Keratinocyte (primary cell): ENCODE measurements at regions not wholly inside any gene's neighbourhood (a gene's known extent, or its start where the extent isn't known, plus 50 kb on each side); places are given as distances from the start of the nearest gene placed in this dataset.

ENCODE experiments used
- DNase-seq: peaks from one replicate; pipeline ENCODE4 v3.0.0-alpha.2; 2011; ENCODE audit warnings: low read depth, missing footprints, low spot score
- FAIRE-seq: peaks from 2 replicates; lab custom pipeline; 2011; peaks lifted over from hg19 to GRCh38; lab: Jason Lieb, UNC
- H2AFZ ChIP-seq: 2 replicates; pipeline ENCODE4 v1.6.0; 2012; ENCODE audit warnings: low read length, control low read depth, inconsistent platforms; ENCODE audit not compliant: control insufficient read depth
- H3K27ac ChIP-seq: 2 replicates; pipeline ENCODE4 v1.5.1; 2011; ENCODE audit warnings: low read length; ENCODE audit not compliant: control insufficient read depth, insufficient read depth
- H3K27me3 ChIP-seq: 3 replicates; pipeline ENCODE4 v1.6.0; 2011; ENCODE audit warnings: low read length; ENCODE audit not compliant: control insufficient read depth, insufficient read depth; ENCODE audit errors: extremely low read depth
- H3K36me3 ChIP-seq, 2 experiments: 2 replicates in 1 of 2; 3 replicates in 1 of 2; pipeline ENCODE4 v1.5.1; 2011; ENCODE audit warnings: low read length in 2 of 2, mild to moderate bottlenecking in 1 of 2; ENCODE audit not compliant: control insufficient read depth in 2 of 2, insufficient read depth in 2 of 2; ENCODE audit errors: extremely low read depth in 1 of 2
- H3K4me1 ChIP-seq: 3 replicates; pipeline ENCODE4 v1.5.1; 2011; ENCODE audit warnings: low read length; ENCODE audit not compliant: control insufficient read depth, insufficient read depth; ENCODE audit errors: extremely low read depth
- H3K4me2 ChIP-seq: 3 replicates; pipeline ENCODE4 v1.6.0; 2011; ENCODE audit warnings: low read depth, low read length; ENCODE audit not compliant: control insufficient read depth, insufficient read depth; ENCODE audit errors: extremely low read depth
- H3K4me3 ChIP-seq, 3 experiments: fragments of 200-600 bp in 1 of 3; sonication (generic) in 1 of 3; 2 replicates in 2 of 3; 3 replicates in 1 of 3; pipeline ENCODE4 v1.5.1; 2011 to 2016; ENCODE audit warnings: low read length in 3 of 3, mild to moderate bottlenecking in 3 of 3, control low read depth in 2 of 3, inconsistent platforms in 1 of 3, low read depth in 1 of 3, mixed read lengths in 1 of 3, mixed run types in 1 of 3, moderate library complexity in 1 of 3; ENCODE audit not compliant: control insufficient read depth in 2 of 3, insufficient read depth in 2 of 3; ENCODE audit errors: extremely low read depth in 1 of 3
- H3K79me2 ChIP-seq: 2 replicates; pipeline ENCODE4 v1.6.0; 2012; ENCODE audit warnings: low read length; ENCODE audit not compliant: control insufficient read depth, insufficient read depth
- H3K9ac ChIP-seq: 3 replicates; pipeline ENCODE4 v1.6.0; 2011; ENCODE audit warnings: low read length; ENCODE audit not compliant: control insufficient read depth, insufficient read depth; ENCODE audit errors: extremely low read depth
- H3K9me1 ChIP-seq: 3 replicates; pipeline ENCODE4 v1.6.0; 2011; ENCODE audit warnings: low read length; ENCODE audit not compliant: control insufficient read depth, insufficient read depth; ENCODE audit errors: extremely low read depth
- H3K9me3 ChIP-seq: 2 replicates; pipeline ENCODE4 v1.5.1; 2012; ENCODE audit warnings: low read depth, low read length; ENCODE audit not compliant: control insufficient read depth
- H4K20me1 ChIP-seq: 3 replicates; pipeline ENCODE4 v1.6.0; 2011; ENCODE audit warnings: low read length; ENCODE audit not compliant: control insufficient read depth, insufficient read depth; ENCODE audit errors: extremely low read depth
- EZH2 ChIP-seq: IDR thresholded peaks from one replicate; pipeline ENCODE4 v1.6.1; 2012; ENCODE audit warnings: inconsistent platforms, mild to moderate bottlenecking, low read length, moderate library complexity
- dilution Hi-C: fragments of 300-500 bp; cut with MboI; formaldehyde crosslinking; loops from one replicate; pipeline ENCODE4 v1.7.0; 2020; ENCODE audit warnings: low sequenced_read_pairs; ENCODE audit not compliant: extremely low pct_ligation_motif_present
- TF ChIP-seq, protein P1 (sequence below), 3 experiments: IDR thresholded peaks in 1 of 3; conservative IDR thresholded peaks in 1 of 3; optimal IDR thresholded peaks in 1 of 3; 2 replicates in 2 of 3; 3 replicates in 1 of 3; pipeline versions ENCODE3 to v1.5.1; 2011; ENCODE audit warnings: low read length in 3 of 3, mild to moderate bottlenecking in 3 of 3, moderate library complexity in 2 of 3, control low read depth in 1 of 3, inconsistent platforms in 1 of 3; ENCODE audit not compliant: insufficient read depth in 2 of 3; ENCODE audit errors: extremely low read depth in 1 of 3

- no peak for FAIRE-seq
- H3K9me3 ChIP-seq = no peaks in the 10 kb centered on the region
Observed at GRCh38 chr3:154921351-154921750, 158.8 kb upstream of the MME start.

DNA sequence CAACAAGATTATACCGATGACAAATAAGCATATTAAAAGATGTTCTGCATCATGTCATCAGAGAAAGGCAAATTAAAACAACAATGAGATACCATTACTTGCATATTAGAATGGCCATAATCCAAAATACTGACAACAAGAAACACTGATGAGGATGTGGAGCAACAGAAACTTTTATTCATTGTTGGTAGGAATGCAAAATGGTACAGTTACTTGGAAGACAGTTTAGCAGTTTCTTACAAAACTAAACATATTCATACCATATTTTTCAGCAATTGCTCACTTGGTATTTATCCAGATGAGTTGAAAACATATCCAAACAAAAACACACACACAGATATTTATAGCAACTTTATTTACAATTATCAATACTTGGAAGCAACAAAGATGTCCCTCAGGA, 160.9 kb upstream of the MME start:
- Histone ChIP-seq H3K4me2 (no peak overlapping the region), H3K36me3 (no peaks in the 10 kb centered on the region), H4K20me1 (no peaks in the 10 kb centered on the region), H3K4me3 (no peak overlapping the region), H2AFZ (no peak overlapping the region), H3K9me3 (no peaks in the 10 kb centered on the region), H3K79me2 (no peaks in the 10 kb centered on the region), H3K9me1 (no peaks in the 10 kb centered on the region), H3K27me3 (no peaks in the 10 kb centered on the region), H3K9ac (no peak overlapping the region), H3K27ac (no peak overlapping the region), H3K4me1 (no peaks in the 10 kb centered on the region)
- TF ChIP-seq, protein P1, sequence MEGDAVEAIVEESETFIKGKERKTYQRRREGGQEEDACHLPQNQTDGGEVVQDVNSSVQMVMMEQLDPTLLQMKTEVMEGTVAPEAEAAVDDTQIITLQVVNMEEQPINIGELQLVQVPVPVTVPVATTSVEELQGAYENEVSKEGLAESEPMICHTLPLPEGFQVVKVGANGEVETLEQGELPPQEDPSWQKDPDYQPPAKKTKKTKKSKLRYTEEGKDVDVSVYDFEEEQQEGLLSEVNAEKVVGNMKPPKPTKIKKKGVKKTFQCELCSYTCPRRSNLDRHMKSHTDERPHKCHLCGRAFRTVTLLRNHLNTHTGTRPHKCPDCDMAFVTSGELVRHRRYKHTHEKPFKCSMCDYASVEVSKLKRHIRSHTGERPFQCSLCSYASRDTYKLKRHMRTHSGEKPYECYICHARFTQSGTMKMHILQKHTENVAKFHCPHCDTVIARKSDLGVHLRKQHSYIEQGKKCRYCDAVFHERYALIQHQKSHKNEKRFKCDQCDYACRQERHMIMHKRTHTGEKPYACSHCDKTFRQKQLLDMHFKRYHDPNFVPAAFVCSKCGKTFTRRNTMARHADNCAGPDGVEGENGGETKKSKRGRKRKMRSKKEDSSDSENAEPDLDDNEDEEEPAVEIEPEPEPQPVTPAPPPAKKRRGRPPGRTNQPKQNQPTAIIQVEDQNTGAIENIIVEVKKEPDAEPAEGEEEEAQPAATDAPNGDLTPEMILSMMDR (optimal IDR thresholded peaks at IDR 0.05 in 1 of 3, IDR thresholded peaks at IDR 0.05 in 1 of 3, conservative IDR thresholded peaks at IDR 0.05 in 1 of 3; ENCODE audit: extremely low read depth in 1 of 3, insufficient read depth in 2 of 3, low read length in 3 of 3) = no peak
- TF ChIP-seq EZH2 = no peak
- dilution Hi-C loops = no loop called here
- no peak for DNase-seq
- no peak for FAIRE-seq

More at GRCh38 chr3:154921351-154921750, 158.8 kb upstream of the MME start:
- no peak overlapping the region for H3K4me3 ChIP-seq
- no peaks in the 10 kb centered on the region for H4K20me1 ChIP-seq
- no peaks in the 10 kb centered on the region for H3K79me2 ChIP-seq
- H3K27me3 ChIP-seq = no peaks in the 10 kb centered on the region
- dilution Hi-C loops = no loop called here
- TF ChIP-seq, protein P1 (optimal IDR thresholded peaks at IDR 0.05 in 1 of 3, IDR thresholded peaks at IDR 0.05 in 1 of 3, conservative IDR thresholded peaks at IDR 0.05 in 1 of 3; ENCODE audit: extremely low read depth in 1 of 3, insufficient read depth in 2 of 3, low read length in 3 of 3) = no peak
- TF ChIP-seq EZH2 = no peak
- no peak overlapping the region for H3K4me2 ChIP-seq
- H3K4me1 ChIP-seq = no peaks in the 10 kb centered on the region
- no peaks in the 10 kb centered on the region for H3K36me3 ChIP-seq
- H3K9me1 ChIP-seq = no peaks in the 10 kb centered on the region
- no peak overlapping the region for H3K9ac ChIP-seq
- no peak overlapping the region for H2AFZ ChIP-seq
- no peak for DNase-seq
- H3K27ac ChIP-seq = no peak overlapping the region
